Smooth muscle cell of the brain vasculature (primary cell): ENCODE measurements at regions not wholly inside any gene's neighbourhood (a gene's known extent, or its start where the extent isn't known, plus 50 kb on each side); places are given as distances from the start of the nearest gene placed in this dataset.

Experiments used
- DNase-seq: peaks from one replicate; pipeline ENCODE4 v3.0.0-alpha.2; 2012; ENCODE audit warnings: low read depth, low spot score

DNA sequence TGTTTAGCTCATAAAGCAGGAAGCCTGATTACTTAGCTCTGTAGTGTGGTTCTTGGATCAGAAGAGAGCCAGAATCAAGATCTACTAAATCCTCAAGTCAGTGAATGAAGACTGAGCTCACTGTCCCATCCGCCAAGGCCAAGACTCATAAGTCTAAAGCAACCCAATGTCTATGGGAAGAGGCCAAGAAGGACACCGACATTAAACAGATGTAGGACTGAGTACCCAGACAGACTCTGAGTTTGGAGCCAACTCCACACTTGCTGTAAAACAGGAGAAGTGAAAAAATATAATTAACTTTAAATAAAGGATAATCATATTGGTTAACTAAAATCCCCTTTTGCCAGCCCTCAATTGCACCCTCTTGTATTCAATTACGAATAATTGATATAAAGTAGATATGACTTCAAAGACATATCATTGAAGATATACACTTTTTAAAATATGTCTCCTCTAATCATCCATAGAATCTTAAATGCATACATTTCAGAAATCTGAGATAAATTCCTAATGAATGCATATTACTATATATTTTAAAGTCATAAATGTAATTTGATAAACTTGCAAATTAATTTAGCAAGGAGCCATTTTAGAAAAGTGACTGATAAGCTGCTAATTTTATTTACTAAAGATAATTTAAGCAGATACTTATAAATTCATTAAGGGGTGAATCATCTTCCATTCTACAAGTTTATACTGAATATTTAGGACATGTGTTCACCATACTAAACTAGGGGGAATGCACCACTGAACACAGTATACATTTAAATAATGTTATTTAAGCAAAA lies 617.0 kb upstream of the ARID1B start:
- no peak for DNase-seq

DNA sequence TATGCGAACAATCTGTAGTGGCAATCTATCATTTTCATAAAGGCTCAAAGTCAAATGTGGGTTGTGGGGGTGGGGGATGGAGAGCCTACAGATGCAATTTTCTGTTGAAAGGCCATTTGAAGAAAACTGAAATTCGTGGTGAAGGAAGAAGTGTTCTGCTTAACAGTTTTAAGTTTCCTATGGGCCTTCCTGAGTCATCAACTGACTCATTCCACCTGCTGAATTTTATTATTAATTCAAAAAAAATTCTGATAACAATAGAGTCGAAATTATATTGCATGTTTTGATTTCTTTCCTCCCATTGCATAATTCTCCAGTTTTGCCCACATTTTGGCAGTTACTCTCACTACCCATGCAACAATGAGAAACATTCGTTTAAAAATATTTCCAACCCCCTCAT lies 622.3 kb upstream of the ARID1B start:
- DNase-seq = no peak

- DNase-seq = no peak
Observed at GRCh38 chr6:156150391-156150790, 626.8 kb upstream of the ARID1B start.

GRCh38 chr6:156146891-156147290 lies 630.3 kb upstream of the ARID1B start:
- no peak for DNase-seq

GRCh38 chr6:156131221-156131903 lies 645.8 kb upstream of the ARID1B start:
- no peak for DNase-seq

DNA sequence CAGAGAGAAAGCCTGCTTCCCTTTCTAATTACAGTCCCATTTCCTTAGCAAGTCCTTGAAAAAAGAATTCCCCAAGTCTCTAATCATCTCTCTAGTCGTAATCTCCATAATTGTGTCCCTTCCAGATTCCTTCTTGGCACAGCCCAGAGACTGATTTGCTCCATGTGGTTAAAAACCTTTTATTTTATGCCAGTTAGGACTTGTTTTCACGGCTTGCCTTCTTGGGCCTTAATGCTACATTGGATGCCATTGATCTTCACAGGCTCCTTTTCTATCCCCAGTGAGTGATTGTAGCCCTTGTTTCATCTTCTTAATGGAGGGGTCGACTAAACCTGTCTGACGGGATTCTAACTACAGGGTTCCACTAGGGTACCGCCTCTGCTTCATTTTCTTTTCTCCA lies 650.6 kb upstream of the ARID1B start:
- no peak for DNase-seq

GRCh38 chr6:156125844-156126243 lies 651.3 kb upstream of the ARID1B start:
- DNase-seq = no peak

DNA sequence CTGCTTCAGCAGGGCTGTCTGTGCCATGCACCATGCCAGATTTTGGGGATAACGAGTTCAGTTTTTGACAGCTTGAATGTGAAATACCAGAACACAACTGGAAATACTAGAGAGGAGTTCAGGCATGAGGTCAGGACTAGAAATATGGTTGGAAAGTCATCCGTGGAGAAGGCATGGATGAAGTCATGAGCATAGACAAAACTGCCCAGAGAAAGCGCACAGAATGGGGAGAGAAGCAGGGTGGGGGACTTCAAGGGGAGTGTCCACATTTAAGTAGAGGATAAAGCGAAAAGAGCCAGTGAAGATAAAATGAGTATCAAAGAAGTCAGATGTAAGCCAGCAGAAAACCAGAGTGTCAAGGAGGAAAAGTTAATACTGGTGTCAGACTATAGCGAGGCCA lies 653.4 kb upstream of the ARID1B start:
- no peak for DNase-seq

GRCh38 chr6:156121973-156122372 lies 655.2 kb upstream of the ARID1B start:
- no peak for DNase-seq

- DNase-seq = no peak
Observed at GRCh38 chr6:156114541-156114940, 658.9 kb upstream of the NOX3 start.

DNA sequence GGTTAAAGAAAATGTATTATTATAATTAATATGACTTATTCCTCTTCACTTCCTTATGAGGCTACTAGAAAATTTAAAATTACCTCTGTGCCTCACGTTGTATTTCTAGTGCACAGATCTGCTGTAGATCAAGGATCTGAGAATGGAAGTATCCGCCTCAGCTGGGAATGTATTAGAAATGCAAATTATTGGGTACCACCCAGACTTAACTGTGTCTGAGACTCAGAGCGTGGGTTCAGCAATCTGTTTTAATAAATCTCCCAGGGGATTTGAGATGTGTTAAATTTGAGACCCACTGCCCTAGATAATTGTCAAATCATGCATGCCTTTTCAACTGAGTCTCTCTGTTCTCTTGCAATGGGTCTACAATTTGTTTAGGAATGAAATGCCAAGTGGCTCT lies 658.0 kb upstream of the NOX3 start:
- no peak for DNase-seq

DNA sequence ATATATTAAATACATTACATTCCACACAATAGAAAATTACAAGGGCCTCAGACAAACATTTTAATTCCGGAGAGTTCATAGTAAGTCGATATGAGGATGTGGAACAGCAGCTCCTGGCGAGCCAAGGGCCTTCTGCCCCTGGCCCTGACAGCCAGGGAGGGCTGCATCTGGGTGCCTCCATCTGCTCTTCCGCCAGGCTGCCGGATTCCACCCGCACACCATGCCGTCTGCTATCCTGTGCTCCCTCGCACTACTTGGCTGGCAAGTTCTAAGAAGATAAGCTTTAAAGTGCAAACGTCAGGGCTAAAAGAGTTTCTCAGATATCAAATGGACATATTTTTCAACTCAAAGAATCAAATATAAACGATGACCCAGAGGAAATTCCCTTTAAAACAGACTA lies 656.3 kb upstream of the NOX3 start:
- no peak for DNase-seq

DNA sequence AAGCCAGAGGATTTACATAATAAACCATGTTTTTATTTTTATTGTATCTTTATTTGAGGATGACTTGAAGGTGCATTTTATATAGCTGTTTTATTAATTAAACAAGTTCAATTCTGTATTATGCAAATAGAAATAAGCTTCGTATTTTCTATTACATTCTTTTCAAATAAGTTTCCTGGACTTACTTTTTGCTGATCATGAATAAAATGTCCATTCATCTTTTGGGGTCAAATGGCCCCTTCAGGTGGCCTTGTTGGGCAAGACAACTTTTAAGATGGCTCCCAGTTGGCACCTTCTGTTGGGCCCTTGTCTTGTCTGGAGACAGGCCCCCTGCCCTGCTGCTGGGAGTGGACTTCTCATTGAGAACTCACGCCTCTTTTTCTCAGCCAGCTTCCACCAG lies 654.6 kb upstream of the NOX3 start:
- DNase-seq = no peak

- no peak for DNase-seq
Observed at GRCh38 chr6:156109713-156110112, 654.1 kb upstream of the NOX3 start.

- DNase-seq = no peak
Observed at GRCh38 chr6:156107624-156108101, 652.0 kb upstream of the NOX3 start.

- no peak for DNase-seq
Observed at GRCh38 chr6:156102129-156102528, 646.5 kb upstream of the NOX3 start.

DNA sequence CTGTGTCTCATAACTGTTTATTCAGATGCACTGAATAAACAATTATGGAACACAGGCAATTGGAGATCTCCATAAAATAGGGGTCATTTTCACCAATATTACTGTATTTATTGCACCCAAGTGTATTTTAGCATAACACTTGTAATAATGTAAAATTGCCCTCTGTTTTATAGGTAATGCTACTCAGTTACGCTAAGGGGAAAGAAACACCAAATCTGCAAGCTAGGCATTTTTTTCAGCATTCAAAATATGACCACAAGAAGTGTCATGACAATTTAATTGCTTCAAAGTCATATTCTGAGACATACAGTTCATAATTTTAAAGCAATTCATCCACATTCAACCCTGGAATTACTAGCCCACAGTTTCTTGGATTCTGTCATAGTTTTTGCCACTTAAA lies 643.2 kb upstream of the NOX3 start:
- no peak for DNase-seq

GRCh38 chr6:156087487-156087886 lies 631.8 kb upstream of the NOX3 start:
- DNase-seq = no peak

GRCh38 chr6:156082012-156082411 lies 626.4 kb upstream of the NOX3 start:
- DNase-seq = no peak

DNA sequence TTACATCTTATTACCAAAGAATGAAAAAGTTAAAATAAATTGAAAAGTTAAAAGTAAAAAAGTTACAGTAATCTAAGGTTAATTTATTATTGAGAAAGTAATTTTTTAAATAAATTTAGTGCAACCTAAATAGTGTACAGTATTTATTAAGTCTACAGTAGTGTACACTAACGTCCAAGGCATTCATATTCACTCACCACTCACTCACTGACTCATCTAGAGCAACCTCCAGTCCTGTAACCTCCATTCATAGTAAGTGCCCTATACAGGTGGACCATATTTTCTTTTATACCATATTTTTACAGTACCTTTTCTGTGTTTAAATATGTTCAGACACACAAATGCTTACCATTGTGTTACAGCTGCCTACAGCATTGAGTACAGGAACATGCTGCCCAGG lies 624.7 kb upstream of the NOX3 start:
- no peak for DNase-seq

GRCh38 chr6:156068881-156069280 lies 613.2 kb upstream of the NOX3 start:
- no peak for DNase-seq

DNA sequence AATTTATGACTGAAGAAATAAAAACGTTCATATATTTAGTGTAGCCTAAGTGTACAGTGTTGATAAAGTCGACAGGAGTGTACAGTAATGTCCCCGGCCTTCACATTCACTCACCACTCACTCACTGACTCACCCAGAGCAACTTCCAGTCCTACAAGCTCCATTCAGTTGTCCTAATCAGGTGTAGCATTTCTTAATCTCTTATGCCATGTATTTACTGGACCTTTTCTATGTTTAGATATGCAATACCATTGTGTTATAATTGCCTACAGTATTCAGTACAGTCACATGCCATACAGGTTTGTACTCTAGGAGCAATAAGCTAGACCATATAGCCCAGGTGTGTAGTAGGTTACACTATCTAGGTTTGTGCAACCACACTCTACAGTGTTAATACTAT lies 610.2 kb upstream of the NOX3 start:
- no peak for DNase-seq

- no peak for DNase-seq
Observed at GRCh38 chr6:156062091-156062563, 606.5 kb upstream of the NOX3 start.
